PC-3 (cell line): ENCODE measurements at regions not wholly inside any gene's neighbourhood (a gene's known extent, or its start where the extent isn't known, plus 50 kb on each side); places are given as distances from the start of the nearest gene placed in this dataset.

Experiments
- EZH2 ChIP-seq: fragments of 300-600 bp; sonication (generic); IDR thresholded peaks from one replicate; pipeline ENCODE4 v1.6.1; 2017; ENCODE audit warnings: antibody characterized with exemption, mild to moderate bottlenecking, low read length; ENCODE audit not compliant: unreplicated experiment
- EZH2phosphoT487 ChIP-seq: fragments of 300-600 bp; sonication (generic); IDR thresholded peaks from 2 replicates; pipeline ENCODE4 v1.6.1; 2018; ENCODE audit warnings: mild to moderate bottlenecking, antibody characterized with exemption, low read length, borderline replicate concordance
- TF ChIP-seq, protein P1 (sequence below): fragments of 300-600 bp; sonication (generic); conservative IDR thresholded peaks from 2 replicates; pipeline ENCODE4 v1.5.1; 2017; ENCODE audit warnings: antibody characterized with exemption, low read depth, mild to moderate bottlenecking, low read length

DNA sequence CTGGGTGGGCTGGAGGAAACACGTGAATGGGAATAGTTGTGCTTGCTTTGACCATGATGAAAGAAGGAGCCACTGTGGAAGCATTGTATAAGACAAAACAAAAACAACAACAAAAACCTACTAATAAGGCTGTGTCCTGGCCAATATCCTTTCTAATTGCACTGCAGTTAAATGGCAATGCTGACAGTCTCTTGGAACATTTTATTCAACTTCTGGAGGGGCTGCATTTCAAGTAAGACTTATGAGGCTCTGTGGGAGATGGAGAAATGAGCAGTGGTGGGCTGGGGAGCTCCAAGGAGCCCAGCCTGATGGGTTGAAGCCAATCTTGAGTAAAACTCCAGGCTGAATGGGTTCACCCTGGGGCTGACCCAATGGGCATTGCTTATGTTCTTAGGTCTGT is 99.8 kb upstream of the ROPN1 start:
- TF ChIP-seq, protein P1, sequence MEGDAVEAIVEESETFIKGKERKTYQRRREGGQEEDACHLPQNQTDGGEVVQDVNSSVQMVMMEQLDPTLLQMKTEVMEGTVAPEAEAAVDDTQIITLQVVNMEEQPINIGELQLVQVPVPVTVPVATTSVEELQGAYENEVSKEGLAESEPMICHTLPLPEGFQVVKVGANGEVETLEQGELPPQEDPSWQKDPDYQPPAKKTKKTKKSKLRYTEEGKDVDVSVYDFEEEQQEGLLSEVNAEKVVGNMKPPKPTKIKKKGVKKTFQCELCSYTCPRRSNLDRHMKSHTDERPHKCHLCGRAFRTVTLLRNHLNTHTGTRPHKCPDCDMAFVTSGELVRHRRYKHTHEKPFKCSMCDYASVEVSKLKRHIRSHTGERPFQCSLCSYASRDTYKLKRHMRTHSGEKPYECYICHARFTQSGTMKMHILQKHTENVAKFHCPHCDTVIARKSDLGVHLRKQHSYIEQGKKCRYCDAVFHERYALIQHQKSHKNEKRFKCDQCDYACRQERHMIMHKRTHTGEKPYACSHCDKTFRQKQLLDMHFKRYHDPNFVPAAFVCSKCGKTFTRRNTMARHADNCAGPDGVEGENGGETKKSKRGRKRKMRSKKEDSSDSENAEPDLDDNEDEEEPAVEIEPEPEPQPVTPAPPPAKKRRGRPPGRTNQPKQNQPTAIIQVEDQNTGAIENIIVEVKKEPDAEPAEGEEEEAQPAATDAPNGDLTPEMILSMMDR = no peak
- TF ChIP-seq EZH2 (no peak), EZH2phosphoT487 (no peak)
